Gastrocnemius medialis (tissue), 4 donors: ENCODE measurements at regions not wholly inside any gene's neighbourhood (a gene's known extent, or its start where the extent isn't known, plus 50 kb on each side); places are given as distances from the start of the nearest gene placed in this dataset.

Source experiments
- ATAC-seq, 2 donors: fragments of 150-250 bp; one replicate each; pipeline ENCODE4 v1.9.1; 2016
- DNase-seq, 2 donors: peaks; one replicate each; pipeline ENCODE4 v3.0.0-alpha.2; 2019
- H3K27ac ChIP-seq, 4 donors: fragments of 200-600 bp; sonication (generic); 1 replicate in 1 of 4; 2 replicates in 3 of 4; pipeline ENCODE4 v1.5.1; 2016 to 2018; ENCODE audit warnings: mild to moderate bottlenecking in 2 of 4, moderate library complexity in 1 of 4
- H3K27me3 ChIP-seq, 3 donors: fragments of 200-600 bp; sonication (generic) in 2 of 3; 1 replicate in 1 of 3; 2 replicates in 2 of 3; pipeline versions ENCODE4 v1.5.1 to v1.6.0; 2016 to 2019; ENCODE audit warnings: mild to moderate bottlenecking in 1 of 3, moderate library complexity in 1 of 3
- H3K36me3 ChIP-seq, 2 donors: fragments of 200-600 bp; sonication (generic) in 1 of 2; one replicate each; pipeline ENCODE4 v1.5.1; 2017 to 2018
- H3K4me1 ChIP-seq, 2 donors: fragments of 200-600 bp; sonication (generic) in 1 of 2; one replicate each; pipeline ENCODE4 v1.5.1; 2016 to 2017; ENCODE audit warnings: mild to moderate bottlenecking in 2 of 2
- H3K4me3 ChIP-seq, 4 donors: fragments of 200-600 bp; sonication (generic) in 3 of 4; 1 replicate in 1 of 4; 2 replicates in 3 of 4; pipeline ENCODE4 v1.5.1; 2016 to 2019; ENCODE audit warnings: mild to moderate bottlenecking in 2 of 4
- H3K9me3 ChIP-seq, 3 donors: fragments of 200-600 bp; sonication (generic) in 2 of 3; 1 replicate in 1 of 3; 2 replicates in 2 of 3; pipeline ENCODE4 v1.5.1; 2016 to 2019
- POLR2A ChIP-seq, 2 donors: fragments of 450-650 bp; IDR thresholded peaks; one replicate each; pipeline ENCODE4 v1.6.1; 2017; ENCODE audit warnings: antibody characterized with exemption in 2 of 2, mild to moderate bottlenecking in 2 of 2, moderate library complexity in 2 of 2
- in situ Hi-C, 4 donors: fragments of 200-750 bp; cut with MboI; loops; one replicate each; pipeline versions ENCODE4 v1.15.0 to v1.8.0; 2017; ENCODE audit warnings: low sequenced_read_pairs in 4 of 4
- intact Hi-C: fragments of 100-400 bp; cut with DNase I; formaldehyde crosslinking; loops from one replicate; pipeline ENCODE4 v1.15.1; 2023; ENCODE audit warnings: low total_unique reads
- TF ChIP-seq, protein P1 (sequence below), 5 experiments: fragments of 450-650 bp in 3 of 5; fragments of 200-600 bp in 2 of 5; sonication (generic) in 2 of 5; IDR thresholded peaks in 4 of 5; conservative IDR thresholded peaks in 1 of 5; 1 replicate in 4 of 5; 2 replicates in 1 of 5; pipeline ENCODE4 v1.5.1; 2016 to 2019; ENCODE audit warnings: antibody characterized with exemption in 5 of 5, mild to moderate bottlenecking in 3 of 5, moderate library complexity in 3 of 5

DNA sequence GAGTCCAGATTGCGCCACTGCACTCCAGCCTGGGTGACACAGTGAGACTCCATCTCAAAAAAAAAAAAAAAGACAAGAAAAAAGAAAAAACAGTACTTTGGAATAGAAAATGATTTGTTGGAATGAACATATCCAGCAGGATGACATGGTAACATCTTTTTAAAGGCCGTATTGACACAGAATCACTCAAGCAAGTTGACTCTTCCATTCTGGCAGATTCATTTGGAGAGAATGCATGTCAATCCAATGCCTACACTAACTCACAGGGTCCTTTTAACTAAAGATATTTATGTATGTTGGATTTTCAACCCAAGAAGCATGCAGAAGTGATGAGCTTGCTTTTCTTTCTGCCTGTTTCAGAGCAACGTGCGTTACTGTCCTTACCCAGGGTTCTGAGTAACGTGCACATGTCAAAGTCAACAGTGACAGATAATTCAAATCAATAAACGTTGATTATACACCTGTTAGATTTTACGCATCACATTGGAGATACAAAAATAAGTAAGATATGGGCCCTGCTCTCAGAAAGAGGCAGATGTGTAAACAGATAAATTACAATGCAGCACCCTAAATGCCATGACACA is 77.1 kb upstream of the FNDC3B start:
- intact Hi-C loops: no loop called here
- no peaks in the 10 kb centered on the region for H3K9me3 ChIP-seq
- no peaks in the 10 kb centered on the region for H3K36me3 ChIP-seq
- H3K4me1 ChIP-seq: peaks cover 0 to 3% of the 10 kb centered on the region in 2 donors
- DNase-seq: no peak
- H3K27ac ChIP-seq: no peak overlapping the region
- H3K27me3 ChIP-seq: no peaks in the 10 kb centered on the region
- ATAC-seq: no peak
- no peak for TF ChIP-seq POLR2A (IDR thresholded peaks at IDR 0.05)
- TF ChIP-seq, protein P1, sequence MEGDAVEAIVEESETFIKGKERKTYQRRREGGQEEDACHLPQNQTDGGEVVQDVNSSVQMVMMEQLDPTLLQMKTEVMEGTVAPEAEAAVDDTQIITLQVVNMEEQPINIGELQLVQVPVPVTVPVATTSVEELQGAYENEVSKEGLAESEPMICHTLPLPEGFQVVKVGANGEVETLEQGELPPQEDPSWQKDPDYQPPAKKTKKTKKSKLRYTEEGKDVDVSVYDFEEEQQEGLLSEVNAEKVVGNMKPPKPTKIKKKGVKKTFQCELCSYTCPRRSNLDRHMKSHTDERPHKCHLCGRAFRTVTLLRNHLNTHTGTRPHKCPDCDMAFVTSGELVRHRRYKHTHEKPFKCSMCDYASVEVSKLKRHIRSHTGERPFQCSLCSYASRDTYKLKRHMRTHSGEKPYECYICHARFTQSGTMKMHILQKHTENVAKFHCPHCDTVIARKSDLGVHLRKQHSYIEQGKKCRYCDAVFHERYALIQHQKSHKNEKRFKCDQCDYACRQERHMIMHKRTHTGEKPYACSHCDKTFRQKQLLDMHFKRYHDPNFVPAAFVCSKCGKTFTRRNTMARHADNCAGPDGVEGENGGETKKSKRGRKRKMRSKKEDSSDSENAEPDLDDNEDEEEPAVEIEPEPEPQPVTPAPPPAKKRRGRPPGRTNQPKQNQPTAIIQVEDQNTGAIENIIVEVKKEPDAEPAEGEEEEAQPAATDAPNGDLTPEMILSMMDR (IDR thresholded peaks at IDR 0.05 in 4 of 5, conservative IDR thresholded peaks at IDR 0.05 in 1 of 5): no peak
- in situ Hi-C loops: no loop called here
- no peak overlapping the region for H3K4me3 ChIP-seq

DNA sequence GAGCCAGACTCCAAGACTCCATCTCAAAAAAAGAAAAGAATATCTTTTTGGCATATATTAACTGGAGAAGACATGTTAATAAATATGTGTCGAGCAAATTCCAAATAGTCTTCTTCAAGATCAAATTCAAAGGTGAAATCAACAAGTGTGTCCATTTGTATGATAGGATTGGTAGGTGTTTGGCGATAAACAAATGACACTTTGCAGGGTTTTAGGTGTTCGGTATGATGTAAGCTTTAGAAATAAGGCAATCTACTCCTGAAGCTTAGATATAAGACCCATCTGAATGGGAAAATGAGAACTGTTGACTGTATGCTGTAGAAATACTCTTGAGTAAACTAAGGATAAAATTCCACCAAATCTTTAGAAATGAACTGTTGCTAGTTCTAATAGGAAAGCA is 75.8 kb upstream of the FNDC3B start:
- H3K27ac ChIP-seq: no peak overlapping the region
- DNase-seq: no peak
- no peak overlapping the region for H3K4me3 ChIP-seq
- peaks cover 0 to 3% of the 10 kb centered on the region in 2 donors for H3K4me1 ChIP-seq
- H3K27me3 ChIP-seq: no peaks in the 10 kb centered on the region
- TF ChIP-seq, protein P1 (IDR thresholded peaks at IDR 0.05 in 4 of 5, conservative IDR thresholded peaks at IDR 0.05 in 1 of 5): no peak
- TF ChIP-seq POLR2A (IDR thresholded peaks at IDR 0.05): no peak
- H3K36me3 ChIP-seq: no peaks in the 10 kb centered on the region
- intact Hi-C loops: no loop called here
- in situ Hi-C loops: no loop called here
- H3K9me3 ChIP-seq: no peaks in the 10 kb centered on the region
- ATAC-seq: no peak

DNA sequence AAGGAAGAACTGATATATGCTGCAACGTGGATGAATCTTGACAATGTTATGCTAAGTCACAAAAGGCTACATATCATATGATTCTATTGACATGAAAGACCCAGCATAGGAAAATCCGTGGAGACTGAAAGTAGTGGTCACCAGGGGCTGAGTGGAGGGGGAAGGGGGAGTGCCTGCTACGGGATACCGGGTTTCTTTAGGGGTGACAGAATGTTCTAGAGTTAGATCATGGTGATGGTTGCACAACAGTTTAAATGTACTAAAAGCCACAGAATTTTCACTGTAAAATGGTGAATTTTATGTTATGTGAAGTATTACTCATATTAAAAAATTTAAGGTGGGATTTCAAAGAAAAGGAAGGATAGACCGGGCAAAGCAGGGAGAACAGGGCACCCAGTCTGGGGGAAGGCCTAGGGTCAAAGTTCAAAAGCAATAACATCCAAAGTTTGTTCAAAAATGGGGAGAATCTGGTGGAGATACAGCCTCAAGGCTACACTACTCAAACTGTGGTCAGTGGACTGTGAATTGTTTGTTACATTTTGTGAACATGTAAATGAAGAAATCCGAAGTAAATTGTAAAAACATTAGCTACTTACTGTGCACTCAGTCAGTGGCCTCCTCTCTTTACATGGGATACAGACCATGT is 74.2 kb upstream of the FNDC3B start:
- H3K36me3 ChIP-seq: no peaks in the 10 kb centered on the region
- TF ChIP-seq POLR2A (IDR thresholded peaks at IDR 0.05): no peak
- no peak for ATAC-seq

DNA sequence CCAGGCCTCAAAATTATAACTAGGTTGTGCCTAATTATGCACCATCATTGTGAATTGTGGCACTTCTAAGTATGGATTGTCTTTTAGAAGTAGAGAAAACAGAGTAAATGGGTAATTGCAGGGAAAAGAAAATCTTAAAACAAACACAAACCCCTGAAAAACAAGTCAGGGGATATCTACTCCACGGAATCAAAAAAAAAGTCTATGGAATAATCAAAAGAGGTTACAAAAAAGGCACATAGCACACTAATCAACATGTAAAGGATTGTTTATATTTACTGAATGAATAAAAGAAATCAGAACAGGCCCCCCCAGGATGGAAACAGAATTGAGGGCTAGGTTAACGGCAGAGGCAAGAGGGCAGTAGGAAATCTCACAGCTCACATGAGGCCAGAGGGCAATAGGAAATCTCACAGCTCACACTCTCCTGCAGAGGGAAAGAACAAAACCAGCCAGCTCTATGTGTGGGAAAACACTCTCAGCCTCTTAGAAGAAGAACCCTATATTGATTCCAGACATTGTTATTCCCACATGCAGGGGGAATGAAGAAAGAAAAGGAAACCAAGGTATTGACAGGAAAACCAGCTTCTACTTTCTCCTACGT is 72.7 kb upstream of the FNDC3B start:
- TF ChIP-seq, protein P1 (IDR thresholded peaks at IDR 0.05 in 4 of 5, conservative IDR thresholded peaks at IDR 0.05 in 1 of 5): no peak
- no peak for TF ChIP-seq POLR2A (IDR thresholded peaks at IDR 0.05)
- no peak for ATAC-seq
- no peaks in the 10 kb centered on the region for H3K27me3 ChIP-seq
- intact Hi-C loops (no loop called here), in situ Hi-C loops (no loop called here)
- no peak overlapping the region for H3K27ac ChIP-seq
- no peak overlapping the region for H3K4me3 ChIP-seq
- H3K36me3 ChIP-seq: no peaks in the 10 kb centered on the region
- peaks cover 0 to 3% of the 10 kb centered on the region in 2 donors for H3K4me1 ChIP-seq
- DNase-seq: no peak
- no peaks in the 10 kb centered on the region for H3K9me3 ChIP-seq

More for the DNA sequence above, 74.2 kb upstream of the FNDC3B start:
- Histone ChIP-seq H3K27ac (no peak overlapping the region), H3K27me3 (no peaks in the 10 kb centered on the region), H3K9me3 (no peaks in the 10 kb centered on the region), H3K4me1 (peaks cover 0 to 3% of the 10 kb centered on the region in 2 donors), H3K4me3 (no peak overlapping the region)
- no peak for DNase-seq
- in situ Hi-C loops: no loop called here
- intact Hi-C loops: no loop called here

DNA sequence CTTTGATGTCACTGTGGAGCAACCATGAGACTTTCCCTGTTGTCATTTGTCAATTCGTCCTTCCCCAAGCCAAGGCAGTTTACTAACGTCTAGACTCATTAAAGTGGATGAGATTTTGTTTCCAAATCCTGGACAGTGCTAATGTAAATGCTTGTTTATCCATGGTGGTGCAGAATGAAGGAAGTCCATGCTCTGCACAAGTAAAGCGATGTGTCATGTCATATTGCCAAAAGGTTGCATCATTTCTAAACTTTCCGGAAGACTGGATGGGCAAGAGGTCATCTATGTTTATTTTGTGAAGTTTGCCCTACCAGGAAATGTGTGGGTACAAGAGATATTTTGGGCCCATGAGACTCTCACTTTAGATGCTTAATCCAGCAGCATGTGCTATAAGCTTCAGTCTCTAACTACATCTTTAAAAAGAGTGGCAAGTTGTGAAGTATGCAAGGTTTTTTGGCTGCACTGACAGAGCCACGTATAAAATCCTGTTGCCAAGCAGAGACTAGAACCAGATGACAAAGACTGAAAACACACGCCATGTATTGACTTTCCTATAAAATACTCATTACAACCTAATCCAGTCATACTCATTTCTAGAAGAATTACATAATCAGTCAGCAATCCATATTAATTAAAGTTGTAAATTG is 72.1 kb upstream of the FNDC3B start:
- Histone ChIP-seq H3K9me3 (no peaks in the 10 kb centered on the region), H3K4me3 (no peak overlapping the region), H3K27ac (no peak overlapping the region), H3K4me1 (peaks cover 0 to 3% of the 10 kb centered on the region in 2 donors), H3K27me3 (no peaks in the 10 kb centered on the region), H3K36me3 (no peaks in the 10 kb centered on the region)
- intact Hi-C loops: no loop called here
- TF ChIP-seq POLR2A (IDR thresholded peaks at IDR 0.05): no peak
- TF ChIP-seq, protein P1 (IDR thresholded peaks at IDR 0.05 in 4 of 5, conservative IDR thresholded peaks at IDR 0.05 in 1 of 5): no peak
- DNase-seq (no peak), ATAC-seq (peak; percentile 54 to 56)
- in situ Hi-C loops: no loop called here
